IPS DF 19.7 (cell line): ENCODE measurements at regions not wholly inside any gene's neighbourhood (a gene's known extent, or its start where the extent isn't known, plus 50 kb on each side); places are given as distances from the start of the nearest gene placed in this dataset.
"Not testable (repeated sequence)": the region's sequence is repeated elsewhere in the genome, so short reads cannot be mapped to it uniquely, and the experiment has no call there.

ENCODE experiments used
- DNase-seq: peaks from one replicate; pipeline ENCODE4 v3.0.0-alpha.2; 2013; ENCODE audit warnings: low read depth, low spot score

DNA sequence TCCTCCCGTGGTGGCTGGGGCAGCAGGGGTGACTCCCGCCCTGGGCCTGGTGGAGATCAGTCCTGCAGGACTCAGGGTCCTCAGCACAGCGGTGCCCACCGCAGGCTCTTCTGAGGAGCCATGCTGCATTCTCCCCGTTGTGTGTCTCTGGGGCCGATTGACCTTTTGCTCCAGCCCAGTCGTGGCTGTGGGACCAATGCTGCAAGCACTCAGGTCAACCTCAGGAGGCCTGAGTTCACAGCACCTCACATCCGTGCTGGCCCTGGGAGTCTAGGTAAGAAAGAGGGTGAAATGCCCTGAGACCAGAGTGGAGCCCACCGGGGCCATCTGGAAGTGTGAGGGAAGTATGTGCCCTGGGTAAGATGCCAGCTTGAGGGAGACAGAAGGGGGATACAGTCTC, 316.1 kb upstream of the B3GAT1 start:
- DNase-seq = no peak

DNA sequence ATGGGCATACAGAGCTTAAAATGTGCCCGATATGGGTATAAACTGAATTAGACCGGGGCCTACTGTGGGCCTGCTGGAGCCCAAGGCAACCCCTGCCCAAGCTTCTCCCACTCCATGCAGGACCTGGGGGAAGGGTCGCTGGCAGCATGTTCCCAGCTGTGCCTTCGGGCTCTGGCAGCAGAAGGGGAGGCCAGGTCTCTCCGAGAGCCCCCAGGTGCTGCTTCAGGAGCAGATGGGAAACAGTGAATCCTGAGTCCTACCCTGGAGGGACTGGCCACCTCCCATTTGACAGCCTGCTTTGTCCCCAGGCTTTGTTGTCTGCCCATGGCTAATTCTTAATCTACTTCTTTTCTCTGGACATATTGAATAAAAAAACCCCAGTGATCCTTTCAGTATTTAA, 315.6 kb upstream of the B3GAT1 start:
- DNase-seq = no peak

- DNase-seq = no peak
Observed at GRCh38 chr11:134727204-134727603, 315.2 kb upstream of the B3GAT1 start.

- no peak for DNase-seq
Observed at GRCh38 chr11:134725716-134726639, 313.9 kb upstream of the B3GAT1 start.

DNA sequence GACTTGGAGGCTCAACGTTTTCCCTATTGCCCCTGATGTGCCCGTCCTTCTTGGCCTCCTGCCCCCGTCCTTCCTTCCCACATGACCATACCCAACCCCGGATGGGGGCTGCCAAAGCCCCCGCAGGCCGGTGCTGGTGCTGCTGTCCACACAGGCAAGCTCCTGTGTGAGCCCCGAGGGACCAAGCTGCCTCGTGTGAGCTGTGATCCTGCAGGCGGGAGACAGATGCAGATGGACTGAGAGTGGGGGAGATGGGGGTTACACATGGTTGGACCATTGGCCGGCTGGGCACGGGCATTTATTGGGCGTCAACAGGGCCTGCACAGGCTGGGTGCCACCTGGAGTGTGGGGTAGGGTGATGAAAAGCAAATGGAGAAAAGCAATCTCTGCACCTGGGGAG, 313.2 kb upstream of the B3GAT1 start:
- no peak for DNase-seq

- DNase-seq = no peak
Observed at GRCh38 chr11:134724779-134725140, 312.7 kb upstream of the B3GAT1 start.

- DNase-seq = no peak
Observed at GRCh38 chr11:134724106-134724778, 312.2 kb upstream of the B3GAT1 start.

DNA sequence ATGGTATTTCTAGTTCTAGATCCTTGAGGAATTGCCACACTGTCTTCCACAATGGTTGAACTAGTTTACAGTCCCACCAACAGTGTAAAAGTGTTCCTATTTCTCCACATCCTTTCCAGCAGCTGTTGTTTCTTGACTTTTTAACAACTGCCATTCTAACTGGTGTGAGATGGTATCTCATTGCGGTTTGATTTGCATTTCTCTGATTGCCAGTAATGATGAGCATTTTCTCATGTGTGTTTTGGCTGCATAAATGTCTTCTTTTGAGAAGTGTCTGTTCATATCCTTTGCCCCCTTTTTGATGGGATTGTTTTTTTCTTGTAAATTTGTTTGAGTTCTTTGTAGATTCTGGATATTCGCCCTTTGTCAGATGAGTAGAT, 308.6 kb upstream of the B3GAT1 start:
- not testable (repeated sequence) for DNase-seq

- DNase-seq = not testable (repeated sequence)
Observed at GRCh38 chr11:134719940-134720690, 308.1 kb upstream of the B3GAT1 start.

- no peak for DNase-seq
Observed at GRCh38 chr11:134719397-134719796, 307.4 kb upstream of the B3GAT1 start.

GRCh38 chr11:134716582-134716981, 304.5 kb upstream of the B3GAT1 start:
- DNase-seq = no peak

DNA sequence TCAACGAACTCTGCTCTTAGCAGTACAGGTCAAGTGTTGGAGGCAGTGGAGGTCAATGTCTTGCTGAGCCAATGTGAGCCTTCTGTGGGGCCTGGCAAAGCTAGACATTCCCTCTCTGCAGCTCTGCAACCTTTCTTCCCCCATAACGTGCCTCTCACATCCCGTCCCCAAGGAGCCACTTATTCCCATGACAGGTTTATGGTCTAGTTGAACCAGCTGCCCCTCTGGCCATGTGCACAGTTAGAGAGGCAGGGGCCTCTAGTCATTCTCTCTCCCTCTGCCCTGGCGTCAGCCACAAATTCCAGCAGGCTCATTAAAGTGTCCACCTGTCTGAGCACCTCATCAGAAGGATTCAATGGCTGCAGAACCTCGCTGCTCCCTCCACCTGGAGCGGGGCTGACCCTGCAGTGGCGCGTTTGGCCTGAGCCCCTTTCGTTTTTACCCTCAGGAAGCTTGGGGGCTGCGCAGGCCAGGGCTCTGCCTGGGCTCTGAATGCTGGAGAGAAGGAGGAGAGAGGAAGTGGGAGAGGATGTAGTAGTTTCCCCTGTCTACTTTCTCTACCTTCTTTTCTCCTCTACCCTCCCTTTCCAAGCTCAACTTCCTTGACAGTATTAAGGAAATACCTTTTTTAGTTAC, 302.1 kb upstream of the B3GAT1 start:
- no peak for DNase-seq

- no peak for DNase-seq
Observed at GRCh38 chr11:134712228-134713145, 300.4 kb upstream of the B3GAT1 start.

DNA sequence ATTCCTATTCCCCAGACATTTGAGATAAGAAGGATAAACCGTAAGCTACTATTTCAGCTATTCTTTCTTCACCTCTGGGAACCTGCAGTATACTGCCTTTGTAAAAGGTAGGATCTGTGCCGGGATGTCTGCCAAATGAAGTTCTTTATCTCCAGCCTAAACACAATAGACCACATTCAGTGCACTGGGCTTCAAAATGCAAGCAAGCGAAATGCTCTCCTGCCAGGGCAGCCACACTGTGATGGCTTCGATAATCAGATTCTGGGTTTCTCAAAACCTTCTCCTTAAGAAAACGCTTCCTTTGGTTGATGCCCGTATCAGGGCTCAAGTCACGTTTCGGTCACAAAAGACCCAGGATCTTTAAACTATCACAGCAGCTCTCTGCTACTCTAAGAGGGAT, 299.5 kb upstream of the B3GAT1 start:
- no peak for DNase-seq

- no peak for DNase-seq
Observed at GRCh38 chr11:134710861-134711407, 298.9 kb upstream of the B3GAT1 start.

GRCh38 chr11:134705858-134706257, 293.8 kb upstream of the B3GAT1 start:
- DNase-seq = no peak

- DNase-seq = no peak
Observed at GRCh38 chr11:134702827-134703226, 290.8 kb upstream of the B3GAT1 start.

DNA sequence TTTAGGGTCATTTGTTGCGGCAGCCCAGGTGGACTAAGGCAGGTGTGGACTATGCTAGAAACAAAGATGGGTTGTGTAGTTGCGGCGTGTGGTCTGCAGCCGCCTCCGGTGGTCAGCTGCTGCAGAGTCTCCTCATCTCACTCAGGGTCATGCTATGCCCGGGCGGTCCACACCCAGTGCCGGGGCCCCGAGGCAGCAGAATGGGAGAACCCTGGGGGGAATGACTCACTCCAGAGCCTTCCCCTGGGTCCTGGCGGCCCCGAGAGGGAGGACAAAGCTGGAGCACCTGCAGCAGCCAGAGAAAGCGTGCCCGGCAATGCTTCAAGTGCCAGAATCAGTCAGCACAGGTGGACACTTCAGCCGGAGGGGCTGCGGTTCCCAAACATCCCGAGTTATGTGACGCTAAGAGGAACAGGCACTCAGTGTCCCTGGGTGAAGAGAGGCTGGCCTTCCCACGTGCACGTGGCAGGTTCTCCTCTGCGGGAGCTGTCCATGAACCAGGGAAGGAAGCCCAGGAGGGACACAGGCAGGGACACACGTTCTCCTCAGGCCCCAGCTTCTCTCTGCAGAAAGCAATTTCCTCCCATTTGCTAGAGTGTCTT, 289.6 kb upstream of the B3GAT1 start:
- DNase-seq = no peak

DNA sequence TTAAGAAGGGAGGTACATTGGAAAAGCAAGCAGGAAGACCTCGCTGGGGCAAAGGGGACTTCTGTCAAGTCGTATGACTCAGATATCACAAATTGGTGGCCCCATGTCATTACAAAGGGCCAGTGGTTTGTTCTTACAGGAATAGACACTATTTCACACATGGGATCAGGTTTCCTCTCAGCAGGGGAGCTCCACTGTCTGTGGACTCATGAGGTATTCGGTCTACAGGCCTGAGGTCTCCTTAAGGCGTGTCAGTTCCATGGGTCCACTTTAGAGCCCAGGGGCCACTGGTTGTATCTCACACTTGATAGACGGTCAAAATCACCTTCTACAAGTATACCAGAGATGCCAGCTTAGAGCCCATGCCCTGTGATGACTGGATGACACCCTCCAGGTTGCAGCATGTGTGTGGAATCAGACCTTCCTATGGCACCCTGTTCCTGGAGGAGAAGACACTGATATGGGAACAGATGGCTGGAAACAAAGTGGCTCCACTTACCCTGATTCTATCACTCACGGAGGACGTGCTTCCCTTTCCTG, 288.1 kb upstream of the B3GAT1 start:
- no peak for DNase-seq

DNA sequence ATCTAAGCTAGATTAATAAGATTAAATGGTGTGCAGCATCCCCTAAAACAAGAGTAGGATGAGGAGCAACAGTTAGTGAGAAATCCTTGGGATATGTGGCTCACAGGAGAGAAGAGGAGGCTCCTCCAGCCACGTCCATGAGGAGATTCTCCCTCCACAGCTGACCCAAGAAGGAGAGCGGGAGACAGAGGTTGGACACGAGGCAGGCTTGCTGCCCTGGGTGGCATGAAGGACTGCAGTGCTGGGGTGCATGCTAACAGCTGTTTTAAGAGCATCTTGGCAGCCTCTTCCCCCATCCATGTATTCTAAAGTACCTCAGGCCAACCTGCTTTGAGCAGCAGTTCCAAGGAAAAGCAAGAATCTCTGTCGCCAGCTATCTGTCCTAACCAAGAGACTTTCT, 284.4 kb upstream of the B3GAT1 start:
- DNase-seq = no peak
